K562 (cell line): ENCODE measurements at regions not wholly inside any gene's neighbourhood (a gene's known extent, or its start where the extent isn't known, plus 50 kb on each side); places are given as distances from the start of the nearest gene placed in this dataset.

Experiments used
- ATF7 ChIP-seq: fragments of 450-650 bp; IDR thresholded peaks from 2 replicates; pipeline ENCODE4 v1.7.1; 2014; ENCODE audit warnings: mild to moderate bottlenecking, moderate library complexity
- BRD9 ChIP-seq: fragments of 450-650 bp; IDR thresholded peaks from 2 replicates; pipeline ENCODE4 v1.6.1; 2018; ENCODE audit warnings: low read depth; ENCODE audit not compliant: partially characterized antibody
- CHD7 ChIP-seq: fragments of 200-600 bp; sonication (generic); IDR thresholded peaks from one replicate; pipeline ENCODE4 v1.6.1; 2012; ENCODE audit warnings: mild to moderate bottlenecking, low read depth, low read length, inconsistent platforms
- CREBBP ChIP-seq: IDR thresholded peaks from one replicate; pipeline ENCODE4 v1.6.1; 2012; ENCODE audit warnings: low read depth, mild to moderate bottlenecking, control low read depth, inconsistent platforms, low read length
- ELK1 ChIP-seq: sonication (generic); formaldehyde crosslinking; IDR thresholded peaks from 2 replicates; pipeline ENCODE4 v1.8.1; 2022; ENCODE audit warnings: missing genetic modification reagents
- FOSL1 ChIP-seq: fragments of 200-800 bp; sonication (Bioruptor generic); conservative IDR thresholded peaks from 2 replicates; pipeline ENCODE4 v1.6.1; 2016; ENCODE audit warnings: missing genetic modification characterization, missing compliant biosample characterization
- NCOA2 ChIP-seq, 2 experiments: fragments of 450-650 bp; IDR thresholded peaks; 2 replicates each; pipeline ENCODE4 v1.6.1; 2018; ENCODE audit warnings: mild to moderate bottlenecking in 2 of 2, moderate library complexity in 1 of 2; ENCODE audit not compliant: partially characterized antibody in 2 of 2
- NCOR1 ChIP-seq: fragments of 450-650 bp; IDR thresholded peaks from 2 replicates; pipeline ENCODE4 v1.6.1; 2016; ENCODE audit warnings: mild to moderate bottlenecking, moderate library complexity
- NONO ChIP-seq, 2 experiments: fragments of 200-400 bp in 1 of 2; fragments of 450-650 bp in 1 of 2; formaldehyde crosslinking in 1 of 2; IDR thresholded peaks; 2 replicates each; pipeline ENCODE4 v1.6.1; 2017; ENCODE audit warnings: low read depth in 2 of 2, mild to moderate bottlenecking in 2 of 2, moderate library complexity in 2 of 2, low read length in 1 of 2
- POLR2AphosphoS5 ChIP-seq: IDR thresholded peaks from 2 replicates; pipeline ENCODE4 v1.6.1; 2011; ENCODE audit warnings: mild to moderate bottlenecking, low read depth, low read length, moderate library complexity; ENCODE audit not compliant: control insufficient read depth, insufficient read depth
- POU5F1 ChIP-seq: fragments of 150-350 bp; IDR thresholded peaks from 2 replicates; pipeline ENCODE4 v1.6.1; 2014; ENCODE audit warnings: borderline replicate concordance, low read length, low read depth, mild to moderate bottlenecking; ENCODE audit not compliant: partially characterized antibody
- SOX6 ChIP-seq: fragments of 450-650 bp; IDR thresholded peaks from 2 replicates; pipeline ENCODE4 v1.6.1; 2014; ENCODE audit warnings: mild to moderate bottlenecking
- ZNF143 ChIP-seq: sonication (generic); formaldehyde crosslinking; IDR thresholded peaks from 2 replicates; pipeline ENCODE4 v1.9.0; 2022; ENCODE audit warnings: mild to moderate bottlenecking, missing genetic modification reagents

- TF ChIP-seq NCOR1 = peak; percentile 96
- no peak for TF ChIP-seq ZNF143
- TF ChIP-seq NONO (IDR thresholded peaks at IDR 0.05; ENCODE audit: low read depth in 2 of 2, low read length in 1 of 2) = 0 out of 4 replicates have a peak, but pooled peaks of 1 of the 2 experiments have one; percentile 25
- peak; percentile 65 for TF ChIP-seq FOSL1
- TF ChIP-seq CHD7 = no peak
- TF ChIP-seq BRD9 = peak; percentile 93
- peak in 1 of 2 experiments; percentile 54 for TF ChIP-seq NCOA2 (IDR thresholded peaks at IDR 0.05; ENCODE audit: partially characterized antibody in 2 of 2)
- TF ChIP-seq SOX6 = peak; percentile 95
- TF ChIP-seq POLR2AphosphoS5 = peak; percentile 93
- no peak for TF ChIP-seq CREBBP
- peak; percentile 64; the same call in 1 of the 2 replicates for TF ChIP-seq ATF7
- no peak for TF ChIP-seq POU5F1
- TF ChIP-seq ELK1 (CRISPR knock-in tag) = no peak
Observed at GRCh38 chr13:99053636-99054233, 75.9 kb upstream of the DOCK9 start (continued).
